ENCODE measurements at regions not wholly inside any gene's neighbourhood (a gene's known extent, or its start where the extent isn't known, plus 50 kb on each side); places are given as distances from the start of the nearest gene placed in this dataset.

GRCh38 chr13:105319875-105320274, 1215.6 kb downstream of the EFNB2 start:
- no peak for TF ChIP-seq CTCF (conservative IDR thresholded peaks at IDR 0.05; ENCODE audit: control insufficient read depth, insufficient read depth, low read depth, low read length)
- no peak for DNase-seq (ENCODE audit: low read depth)
- no peak overlapping the region for H3K4me3 ChIP-seq (ENCODE audit: control insufficient read depth, low read depth, low read length)

- no peak for DNase-seq (ENCODE audit: low read depth)
- H3K4me3 ChIP-seq (ENCODE audit: control insufficient read depth, low read depth, low read length): no peak overlapping the region
- TF ChIP-seq CTCF (conservative IDR thresholded peaks at IDR 0.05; ENCODE audit: control insufficient read depth, insufficient read depth, low read depth, low read length): no peak
Observed at GRCh38 chr13:105316731-105317130, 1218.7 kb downstream of the EFNB2 start.

GRCh38 chr13:105312906-105313305, 1222.6 kb downstream of the EFNB2 start:
- DNase-seq (ENCODE audit: low read depth): no peak
- no peak overlapping the region for H3K4me3 ChIP-seq (ENCODE audit: control insufficient read depth, low read depth, low read length)
- TF ChIP-seq CTCF (conservative IDR thresholded peaks at IDR 0.05; ENCODE audit: control insufficient read depth, insufficient read depth, low read depth, low read length): no peak

GRCh38 chr13:105311094-105311493, 1224.4 kb downstream of the EFNB2 start:
- DNase-seq (ENCODE audit: low read depth): no peak
- TF ChIP-seq CTCF (conservative IDR thresholded peaks at IDR 0.05; ENCODE audit: control insufficient read depth, insufficient read depth, low read depth, low read length): no peak
- H3K4me3 ChIP-seq (ENCODE audit: control insufficient read depth, low read depth, low read length): no peak overlapping the region

- no peak for DNase-seq (ENCODE audit: low read depth)
- no peak for TF ChIP-seq CTCF (conservative IDR thresholded peaks at IDR 0.05; ENCODE audit: control insufficient read depth, insufficient read depth, low read depth, low read length)
- no peak overlapping the region for H3K4me3 ChIP-seq (ENCODE audit: control insufficient read depth, low read depth, low read length)
Observed at GRCh38 chr13:105307776-105308175, 1227.7 kb downstream of the EFNB2 start.

- no peak for TF ChIP-seq CTCF (conservative IDR thresholded peaks at IDR 0.05; ENCODE audit: control insufficient read depth, insufficient read depth, low read depth, low read length)
- no peak for DNase-seq (ENCODE audit: low read depth)
- no peak overlapping the region for H3K4me3 ChIP-seq (ENCODE audit: control insufficient read depth, low read depth, low read length)
Observed at GRCh38 chr13:105297839-105298238, 1237.6 kb downstream of the EFNB2 start.

- TF ChIP-seq CTCF (conservative IDR thresholded peaks at IDR 0.05; ENCODE audit: control insufficient read depth, insufficient read depth, low read depth, low read length): no peak
- no peak overlapping the region for H3K4me3 ChIP-seq (ENCODE audit: control insufficient read depth, low read depth, low read length)
- no peak for DNase-seq (ENCODE audit: low read depth)
Observed at GRCh38 chr13:105291987-105292386, 1243.5 kb downstream of the EFNB2 start.
